Parathyroid adenoma (tissue), 2 donors: ENCODE measurements at regions not wholly inside any gene's neighbourhood (a gene's known extent, or its start where the extent isn't known, plus 50 kb on each side); places are given as distances from the start of the nearest gene placed in this dataset.

Experiments used
- H2AFZ ChIP-seq: fragments of 300-600 bp; sonication (generic); one replicate; pipeline ENCODE4 v1.7.0; 2017; ENCODE audit warnings: antibody characterized with exemption, mild to moderate bottlenecking
- H3K27ac ChIP-seq: fragments of 300-600 bp; sonication (generic); one replicate; pipeline ENCODE4 v1.7.0; 2017
- H3K27me3 ChIP-seq: fragments of 300-600 bp; sonication (generic); one replicate; pipeline ENCODE4 v1.7.0; 2017; ENCODE audit warnings: low read length; ENCODE audit not compliant: control insufficient read depth, insufficient read depth
- H3K36me3 ChIP-seq: fragments of 300-600 bp; sonication (generic); one replicate; pipeline ENCODE4 v1.7.0; 2017; ENCODE audit warnings: low read length; ENCODE audit not compliant: control insufficient read depth, insufficient read depth
- H3K4me1 ChIP-seq: fragments of 300-600 bp; sonication (generic); one replicate; pipeline ENCODE4 v1.7.0; 2017; ENCODE audit warnings: control low read depth
- H3K4me2 ChIP-seq: fragments of 300-600 bp; sonication (generic); one replicate; pipeline ENCODE4 v1.7.0; 2017; ENCODE audit warnings: low read length
- H3K4me3 ChIP-seq: fragments of 300-600 bp; sonication (generic); one replicate; pipeline ENCODE4 v1.7.0; 2017; ENCODE audit warnings: low read depth, low read length
- H3K79me2 ChIP-seq: fragments of 300-600 bp; sonication (generic); one replicate; pipeline ENCODE4 v1.7.0; 2017; ENCODE audit warnings: control low read depth
- H3K9ac ChIP-seq: fragments of 300-600 bp; sonication (generic); one replicate; pipeline ENCODE4 v1.7.0; 2017; ENCODE audit warnings: mild to moderate bottlenecking
- H3K9me3 ChIP-seq: fragments of 300-600 bp; sonication (generic); one replicate; pipeline ENCODE4 v1.7.0; 2017; ENCODE audit warnings: low read length; ENCODE audit not compliant: control insufficient read depth
- CTCF ChIP-seq: fragments of 300-600 bp; sonication (generic); IDR thresholded peaks from one replicate; pipeline ENCODE4 v1.7.0; 2017; ENCODE audit warnings: antibody characterized with exemption, mild to moderate bottlenecking
- donor health status: primary hyperparathyroidism.

- Histone ChIP-seq H2AFZ (no peak overlapping the region), H3K9ac (no peak overlapping the region)
- TF ChIP-seq CTCF: no peak
These were observed 392.9 kb upstream of the PFKP start for GRCh38 chr10:2674451-2674850.

GRCh38 chr10:2670864-2671263, 396.5 kb upstream of the PFKP start:
- H3K4me3 ChIP-seq: no peak overlapping the region
- H3K4me1 ChIP-seq: no peaks in the 10 kb centered on the region
- H3K4me2 ChIP-seq: no peak overlapping the region
- no peak for TF ChIP-seq CTCF
- no peaks in the 10 kb centered on the region for H3K79me2 ChIP-seq
- no peaks in the 10 kb centered on the region for H3K36me3 ChIP-seq
- no peak overlapping the region for H3K27ac ChIP-seq
- H3K9ac ChIP-seq: no peak overlapping the region
- no peaks in the 10 kb centered on the region for H3K9me3 ChIP-seq
- H2AFZ ChIP-seq: no peak overlapping the region
- H3K27me3 ChIP-seq: no peaks in the 10 kb centered on the region

More at GRCh38 chr10:2674451-2674850, 392.9 kb upstream of the PFKP start:
- H3K36me3 ChIP-seq: no peaks in the 10 kb centered on the region
- H3K27ac ChIP-seq: no peak overlapping the region
- no peak overlapping the region for H3K4me3 ChIP-seq
- H3K27me3 ChIP-seq: no peaks in the 10 kb centered on the region
- H3K4me2 ChIP-seq: no peak overlapping the region
- no peaks in the 10 kb centered on the region for H3K79me2 ChIP-seq
- no peaks in the 10 kb centered on the region for H3K4me1 ChIP-seq
- H3K9me3 ChIP-seq: no peaks in the 10 kb centered on the region

GRCh38 chr10:2665772-2666171, 401.6 kb upstream of the PFKP start:
- no peaks in the 10 kb centered on the region for H3K27me3 ChIP-seq
- H3K9me3 ChIP-seq: no peaks in the 10 kb centered on the region
- H2AFZ ChIP-seq: no peak overlapping the region
- H3K36me3 ChIP-seq: no peaks in the 10 kb centered on the region
- no peak overlapping the region for H3K27ac ChIP-seq
- no peaks in the 10 kb centered on the region for H3K79me2 ChIP-seq
- no peak for TF ChIP-seq CTCF
- H3K4me3 ChIP-seq: no peak overlapping the region
- no peak overlapping the region for H3K9ac ChIP-seq
- H3K4me2 ChIP-seq: no peak overlapping the region
- no peaks in the 10 kb centered on the region for H3K4me1 ChIP-seq

GRCh38 chr10:2660276-2660675, 407.1 kb upstream of the PFKP start:
- Histone ChIP-seq H3K79me2 (no peaks in the 10 kb centered on the region), H3K4me2 (no peak overlapping the region), H3K4me1 (no peaks in the 10 kb centered on the region), H3K4me3 (no peak overlapping the region), H3K9ac (no peak overlapping the region), H3K27me3 (no peaks in the 10 kb centered on the region), H3K27ac (no peak overlapping the region), H3K36me3 (no peaks in the 10 kb centered on the region), H2AFZ (no peak overlapping the region), H3K9me3 (no peaks in the 10 kb centered on the region)
- no peak for TF ChIP-seq CTCF

GRCh38 chr10:2659660-2660209, 407.6 kb upstream of the PFKP start:
- H3K4me2 ChIP-seq: no peak overlapping the region
- no peak overlapping the region for H3K4me3 ChIP-seq
- no peak overlapping the region for H3K27ac ChIP-seq
- TF ChIP-seq CTCF: no peak
- no peaks in the 10 kb centered on the region for H3K36me3 ChIP-seq
- no peak overlapping the region for H3K9ac ChIP-seq
- no peak overlapping the region for H2AFZ ChIP-seq
- H3K27me3 ChIP-seq: no peaks in the 10 kb centered on the region
- H3K9me3 ChIP-seq: no peaks in the 10 kb centered on the region
- H3K4me1 ChIP-seq: no peaks in the 10 kb centered on the region
- no peaks in the 10 kb centered on the region for H3K79me2 ChIP-seq
